Left kidney (tissue), 1 donor: ENCODE measurements at regions not wholly inside any gene's neighbourhood (a gene's known extent, or its start where the extent isn't known, plus 50 kb on each side); places are given as distances from the start of the nearest gene placed in this dataset.
"Not testable (repeated sequence)": the region's sequence is repeated elsewhere in the genome, so short reads cannot be mapped to it uniquely, and the experiment has no call there.

Experiments
- DNase-seq: peaks from one replicate; pipeline ENCODE4 v3.0.0-alpha.2; 2013

DNA sequence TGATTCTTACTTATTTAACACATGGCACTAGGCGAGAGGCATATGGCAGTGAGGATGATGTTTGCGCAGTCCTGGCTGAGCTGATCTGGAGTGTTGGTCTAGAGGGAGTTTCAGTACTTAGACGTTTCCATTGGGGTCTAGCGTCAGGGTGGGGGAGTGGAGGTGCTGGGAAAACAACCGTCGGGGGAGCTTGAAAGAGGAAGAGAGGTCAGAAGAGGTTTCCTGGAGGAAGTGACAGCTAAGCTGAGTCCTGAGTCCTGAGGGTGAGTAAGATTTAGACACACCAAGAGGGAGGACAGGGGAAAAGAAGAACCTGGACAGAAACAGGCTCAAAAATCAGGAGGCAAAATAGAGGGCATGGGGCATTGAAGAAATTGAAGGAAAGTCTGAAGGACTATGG lies 81.4 kb downstream of the ALOX5AP start:
- no peak for DNase-seq

DNA sequence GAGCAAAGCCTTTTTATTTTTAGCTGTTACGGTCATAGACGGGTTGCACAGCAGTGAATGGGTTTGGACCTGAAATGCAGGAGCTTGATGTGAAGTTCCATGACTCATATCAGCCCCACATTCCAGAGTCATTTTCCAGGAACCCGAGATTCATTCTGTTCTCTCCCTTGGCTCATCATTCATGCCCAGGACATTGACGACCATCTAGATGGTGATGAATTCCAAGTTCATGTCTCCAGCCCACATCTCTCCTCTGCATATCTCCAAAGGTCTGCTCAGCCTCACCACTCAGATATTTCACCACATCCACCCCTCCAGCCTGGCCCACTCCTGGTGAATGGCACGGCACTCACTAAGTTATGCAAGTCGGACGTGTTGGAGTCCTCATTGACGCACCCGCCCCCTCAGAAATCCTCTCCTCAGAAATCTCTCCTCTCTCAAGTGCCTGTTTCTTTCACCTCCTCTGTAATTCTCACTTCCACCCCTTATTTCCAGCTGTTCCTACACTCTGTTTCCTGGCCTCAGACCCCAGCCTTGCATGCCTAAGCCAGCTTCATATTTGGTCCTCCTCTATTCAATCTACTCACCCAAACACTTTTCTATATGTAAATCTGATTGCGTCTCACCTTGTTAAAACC lies 83.1 kb downstream of the ALOX5AP start:
- no peak for DNase-seq

DNA sequence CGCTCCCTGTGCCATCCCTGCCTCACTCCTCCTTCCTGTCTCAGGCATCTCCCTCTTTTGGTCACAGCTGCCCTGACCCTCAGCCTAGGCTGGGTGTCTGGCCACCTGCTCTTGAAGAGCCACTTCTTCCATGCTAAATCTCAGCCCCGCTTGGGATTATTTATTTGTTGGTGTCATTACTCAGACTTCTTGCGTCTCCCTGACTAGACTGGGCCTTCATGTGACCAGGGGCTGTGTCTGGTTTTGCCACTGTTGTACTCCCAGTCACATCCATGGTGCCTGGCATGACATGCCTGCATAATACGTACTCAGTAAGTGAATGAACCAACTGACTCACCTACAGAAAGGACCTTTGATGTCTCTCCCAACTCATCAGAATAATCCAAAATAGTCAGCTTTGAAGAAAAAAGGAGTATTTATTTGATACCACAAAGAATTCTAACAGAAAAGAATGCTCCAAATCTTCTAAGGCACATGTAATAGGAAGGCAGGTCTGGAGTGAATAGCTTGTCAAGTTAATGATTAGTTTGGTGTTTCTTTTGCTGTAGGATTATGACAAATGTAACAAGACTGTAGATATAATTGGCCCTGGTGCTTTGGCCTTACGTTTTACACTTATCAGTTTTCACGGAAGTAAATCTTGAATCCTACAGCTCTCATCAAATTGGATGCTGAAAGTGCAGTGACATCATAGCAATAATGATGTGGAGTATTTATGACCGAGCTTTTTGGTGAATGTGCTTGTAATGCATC lies 84.0 kb downstream of the ALOX5AP start:
- DNase-seq: no peak

DNA sequence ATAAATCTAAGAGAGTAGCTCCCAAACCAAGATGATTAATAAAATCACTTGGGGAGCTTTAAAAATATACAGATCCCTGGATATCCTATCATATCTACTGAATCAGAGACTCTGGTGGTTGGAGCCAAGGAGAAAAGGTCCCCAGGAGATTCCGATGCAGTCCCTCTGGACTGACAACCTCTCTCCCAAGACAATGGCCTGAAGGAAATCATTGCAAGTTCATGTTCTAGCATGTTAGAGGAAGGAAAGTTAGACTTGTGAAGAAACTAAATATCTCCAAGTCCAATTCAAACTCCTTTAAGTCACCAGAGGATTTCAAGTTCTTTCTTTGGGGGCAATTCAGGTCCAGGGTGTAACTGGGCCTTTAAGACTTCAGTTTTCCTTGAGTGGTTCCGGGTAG lies 84.7 kb upstream of the MEDAG start:
- no peak for DNase-seq

DNA sequence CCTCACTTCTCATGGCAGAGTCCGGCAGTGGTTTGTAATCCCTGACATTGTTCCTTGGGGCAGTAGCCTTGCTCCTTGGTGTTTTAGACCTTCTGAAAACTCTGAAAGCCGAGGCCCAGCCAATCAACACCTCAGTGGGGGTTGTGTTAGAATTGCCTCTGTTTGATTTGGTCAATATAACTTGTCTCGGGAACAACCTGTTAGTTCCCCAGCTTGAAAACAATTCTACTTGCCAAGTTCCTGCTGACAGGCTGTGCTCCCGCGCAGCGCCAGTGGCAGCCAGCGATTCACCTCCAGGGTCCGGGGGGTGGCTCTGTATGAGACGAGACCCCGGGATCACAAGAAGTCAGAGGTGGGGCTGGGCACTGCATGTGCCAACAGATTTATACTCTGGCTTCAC lies 81.4 kb upstream of the MEDAG start:
- no peak for DNase-seq

DNA sequence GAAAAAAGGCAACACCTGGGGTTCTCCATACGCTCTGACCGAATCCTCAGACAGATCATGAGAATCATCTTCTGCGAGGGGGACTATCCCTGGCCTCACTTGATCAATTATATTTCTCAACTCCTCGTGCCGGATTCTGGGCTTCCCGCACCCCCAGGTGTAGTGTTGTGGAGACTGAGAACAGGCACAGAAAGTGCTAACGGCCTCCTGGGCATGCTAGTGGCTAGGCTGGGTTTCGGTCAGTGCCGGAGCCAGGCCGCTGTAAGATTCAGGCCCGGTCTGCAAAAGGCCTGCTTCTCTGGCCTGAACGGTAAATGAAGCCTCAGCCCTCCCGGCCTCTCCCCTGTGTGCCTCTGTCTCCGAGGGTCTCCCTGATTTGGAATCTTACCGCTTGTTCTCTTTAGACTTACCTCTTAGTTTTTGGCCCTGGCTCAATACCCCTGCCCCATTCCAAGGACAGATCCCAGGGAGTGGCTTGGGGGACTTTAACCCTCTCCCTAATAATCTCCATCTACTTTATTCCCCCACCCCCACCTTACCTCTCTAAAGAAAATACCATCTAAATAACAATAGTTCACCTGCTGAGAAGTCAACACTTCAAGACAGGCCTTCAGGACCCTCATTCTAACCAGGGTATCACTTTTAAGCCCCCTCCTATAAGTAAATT lies 79.0 kb upstream of the MEDAG start:
- DNase-seq: no peak

DNA sequence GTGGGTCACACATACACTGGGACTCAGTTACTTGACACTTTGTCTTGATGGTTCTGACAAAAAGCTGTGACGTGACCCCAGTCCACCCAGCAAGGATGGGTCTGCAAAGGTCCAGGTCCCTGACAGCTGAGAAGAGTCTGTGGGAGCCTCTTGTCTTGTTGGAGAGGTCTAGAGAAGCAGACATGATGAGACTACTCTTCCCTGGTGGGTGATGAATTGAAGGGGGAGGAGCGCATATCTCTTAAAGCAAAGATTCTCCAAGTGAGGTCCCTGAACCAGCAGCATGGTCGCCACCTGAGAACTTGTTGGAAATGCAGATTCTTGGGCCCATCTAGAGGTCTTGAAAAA lies 78.5 kb upstream of the MEDAG start:
- DNase-seq: no peak

DNA sequence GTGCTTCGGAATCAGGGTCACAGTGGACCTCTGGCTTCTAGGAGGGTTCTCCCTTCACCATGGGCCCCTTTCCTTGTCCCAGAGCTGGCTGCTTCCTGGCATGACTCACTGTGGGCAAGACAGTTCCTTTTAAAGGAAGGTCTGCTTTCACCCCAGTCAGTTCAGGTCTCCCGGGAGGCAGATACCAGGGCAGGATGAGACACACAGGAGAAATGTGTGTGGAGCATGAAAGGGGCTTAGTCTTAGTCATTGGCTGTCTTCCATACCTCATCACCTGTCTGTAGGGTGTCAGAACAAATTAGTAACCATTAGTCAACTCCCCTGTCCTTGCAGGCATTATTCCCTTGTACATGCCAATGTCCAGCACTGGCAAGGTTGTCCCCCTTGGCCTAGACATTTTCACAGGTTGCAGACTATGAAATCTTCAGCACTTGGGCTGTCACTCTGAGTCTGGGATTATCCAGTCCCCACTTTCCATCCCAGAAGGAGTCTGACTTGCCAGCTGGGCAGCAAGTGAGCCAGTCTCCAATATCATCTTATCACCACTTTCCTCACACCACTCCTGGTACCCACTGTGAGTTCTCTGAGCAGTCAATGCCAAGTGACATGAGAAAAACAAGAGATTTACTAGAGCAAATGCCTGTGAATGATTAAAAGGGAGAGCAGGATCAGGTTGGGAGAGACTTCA lies 76.8 kb upstream of the MEDAG start:
- no peak for DNase-seq

DNA sequence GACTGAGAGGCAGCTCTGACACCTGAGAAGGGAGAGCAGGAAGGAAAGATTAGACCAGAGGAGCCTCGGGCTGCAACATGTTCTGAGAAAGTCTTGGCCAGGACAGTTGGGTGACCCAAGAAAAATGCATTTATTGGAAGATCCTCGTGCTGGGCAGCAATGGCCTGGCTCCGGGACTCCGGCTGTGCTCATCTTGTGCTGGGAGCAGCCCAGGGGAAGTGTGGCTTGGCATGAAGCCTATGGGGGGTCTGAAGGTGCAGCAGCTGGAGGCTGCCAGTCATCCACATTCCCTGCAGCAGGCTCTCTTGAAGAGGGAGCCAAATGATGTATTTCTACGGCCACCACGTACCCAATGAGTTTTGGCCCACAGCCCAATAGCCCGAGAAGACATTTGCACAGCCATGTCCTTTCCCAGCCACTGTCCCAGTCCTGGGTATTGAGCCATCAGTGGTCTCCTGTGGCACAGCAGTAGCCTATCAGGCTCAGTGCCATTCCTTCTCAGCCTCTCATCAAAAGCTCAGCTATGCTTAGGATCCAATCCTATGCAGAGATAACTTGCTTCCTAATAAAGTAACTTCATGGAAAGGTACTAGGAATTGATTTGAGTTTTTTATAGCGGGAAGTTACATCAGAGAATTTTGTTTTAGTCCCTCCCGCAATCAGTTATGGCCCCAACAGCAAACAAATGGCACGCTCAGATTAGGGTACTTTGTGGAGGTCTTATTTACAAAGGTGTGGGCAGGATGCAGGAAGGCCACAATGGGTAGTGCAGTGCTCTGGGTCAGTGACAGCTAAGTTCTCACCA lies 76.0 kb upstream of the MEDAG start:
- no peak for DNase-seq

DNA sequence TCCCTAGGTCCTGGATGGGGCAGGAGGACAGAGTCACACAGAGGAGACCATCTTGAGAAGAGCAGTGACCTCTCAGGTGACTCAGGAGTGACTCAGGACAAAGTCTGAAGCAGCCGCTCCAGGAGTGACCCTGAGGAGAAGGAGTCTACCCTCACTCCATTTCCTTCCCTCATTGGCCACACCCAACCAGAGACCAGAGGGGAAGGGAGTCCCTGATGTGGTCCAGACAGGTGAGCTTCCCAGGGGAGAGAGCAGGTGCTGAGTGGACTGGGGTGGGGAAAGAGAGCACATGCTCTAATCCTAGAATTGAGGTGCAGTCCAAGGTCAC lies 75.5 kb upstream of the MEDAG start:
- no peak for DNase-seq

DNA sequence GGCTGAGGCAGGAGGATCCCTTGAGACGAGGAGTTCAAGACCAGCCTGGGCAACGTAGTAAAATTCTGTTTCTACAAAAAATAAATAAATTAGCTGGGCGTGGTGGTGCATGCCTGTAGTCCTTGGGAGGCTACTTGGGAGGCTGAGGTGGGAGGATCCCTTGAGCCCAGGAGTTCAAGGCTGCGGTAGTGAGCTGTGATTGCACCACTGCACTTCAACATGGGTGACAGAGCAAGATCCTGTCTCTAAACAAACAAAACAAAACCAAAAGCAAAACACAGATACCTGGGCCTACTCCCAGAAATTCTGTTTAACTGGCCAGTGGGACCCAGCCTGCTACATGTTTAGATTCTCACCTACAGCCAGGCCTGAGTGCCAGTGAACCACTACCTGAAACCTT lies 74.6 kb upstream of the MEDAG start:
- no peak for DNase-seq

DNA sequence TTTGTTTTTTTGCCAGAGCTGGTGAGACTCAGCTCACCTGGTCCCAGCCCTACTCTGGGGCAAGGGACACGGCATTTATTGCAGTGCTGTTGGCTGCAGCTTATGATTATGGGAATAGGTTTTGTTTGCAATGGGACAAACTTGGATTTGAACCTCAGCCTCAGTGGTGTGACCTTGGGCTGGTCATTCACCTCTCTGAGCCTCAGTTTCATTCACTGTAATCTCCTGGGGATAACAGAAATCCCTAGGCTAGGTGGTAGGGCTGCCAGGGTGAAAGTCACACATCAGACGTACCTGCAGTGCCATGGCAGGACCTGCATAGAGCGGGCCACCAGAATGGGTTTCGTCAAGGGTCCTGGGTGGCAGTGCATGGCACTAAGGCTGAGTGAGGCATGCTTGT lies 73.7 kb upstream of the MEDAG start:
- no peak for DNase-seq

DNA sequence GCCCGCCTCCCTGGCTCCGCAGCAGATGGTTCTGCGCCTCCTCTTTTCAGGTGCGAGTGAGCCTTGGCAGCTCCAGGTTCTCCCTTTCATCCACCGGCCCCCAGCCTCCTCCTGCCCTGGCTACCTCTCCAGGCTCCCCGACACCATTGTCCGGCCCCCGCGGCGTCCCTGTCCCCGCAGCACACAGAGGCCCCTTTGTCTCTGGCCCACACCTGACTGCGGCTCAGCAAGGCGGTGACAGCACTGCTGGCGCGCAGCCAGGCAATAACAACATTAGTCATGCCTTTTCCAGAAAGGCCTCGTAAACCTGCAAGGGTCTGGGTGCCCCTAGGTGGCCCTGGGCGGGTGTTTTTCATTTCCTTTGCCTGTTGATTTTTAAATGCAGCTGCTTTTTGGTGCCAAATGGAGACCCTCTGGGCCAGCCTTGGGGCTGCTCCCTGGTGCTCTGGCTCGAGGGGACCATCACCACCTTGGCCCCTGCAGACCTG lies 73.2 kb upstream of the MEDAG start:
- DNase-seq: peak; percentile 87

DNA sequence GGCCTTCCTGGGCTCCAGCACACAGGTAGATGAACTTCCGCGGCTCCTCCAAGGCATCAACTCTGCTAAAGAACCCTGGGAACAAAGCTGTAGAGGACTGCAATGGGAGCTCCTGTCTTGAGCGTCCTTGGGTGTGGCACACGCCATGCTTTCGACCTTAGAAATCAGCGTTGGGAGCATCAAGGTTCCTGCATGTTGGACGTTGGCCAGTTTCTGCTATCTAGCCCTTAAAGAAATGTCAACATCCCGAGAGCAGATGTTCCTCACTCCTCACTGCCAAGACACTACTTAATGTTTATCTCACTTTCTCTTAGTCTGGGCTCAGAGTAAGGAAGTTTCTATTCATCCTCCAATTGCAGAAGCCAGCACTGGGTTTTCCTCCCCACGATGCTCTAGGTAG lies 70.6 kb upstream of the MEDAG start:
- DNase-seq: no peak

DNA sequence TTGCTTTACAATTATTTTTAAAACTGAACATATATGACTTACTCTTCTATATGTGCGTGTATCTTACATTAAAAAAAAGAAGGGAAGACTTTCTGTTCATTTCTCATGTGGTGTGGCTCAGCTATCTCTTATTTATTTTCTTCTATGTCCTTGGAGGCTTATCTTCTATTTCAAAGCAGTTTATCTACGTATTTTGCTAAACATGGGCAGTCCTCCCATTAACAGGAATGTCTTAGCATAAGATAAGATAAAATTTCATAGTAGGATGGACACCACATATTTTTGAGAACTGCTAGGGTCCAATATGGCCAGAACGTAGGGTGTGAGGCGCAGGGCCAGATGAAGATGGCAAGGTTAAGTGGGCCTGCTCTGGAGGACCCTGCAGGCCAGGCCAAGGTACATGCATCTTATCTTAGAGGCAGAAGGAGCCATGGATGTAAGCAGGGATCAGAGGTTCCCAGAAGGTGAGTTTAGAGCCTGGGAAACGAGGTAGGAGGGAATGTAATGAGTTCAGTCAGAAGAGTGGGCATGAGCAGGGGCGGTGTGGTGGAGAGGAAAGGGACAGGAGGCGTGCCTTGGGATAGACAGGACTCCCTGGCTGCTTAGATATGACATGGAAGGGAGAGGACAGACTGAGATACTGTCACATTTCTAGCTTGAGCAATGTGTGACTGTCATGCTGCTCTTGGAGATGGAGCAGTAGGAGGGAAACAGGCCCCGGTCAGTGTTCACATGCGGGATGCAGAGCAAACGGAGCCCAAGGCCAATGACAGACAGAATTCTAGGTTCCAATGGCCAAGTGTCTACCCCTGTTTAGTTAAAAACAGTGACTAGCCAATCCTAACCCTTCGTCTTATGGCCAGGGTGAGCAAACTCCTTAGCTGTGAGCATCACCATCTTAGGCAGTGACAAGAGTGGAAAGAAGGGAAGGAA lies 68.6 kb upstream of the MEDAG start:
- DNase-seq: no peak

DNA sequence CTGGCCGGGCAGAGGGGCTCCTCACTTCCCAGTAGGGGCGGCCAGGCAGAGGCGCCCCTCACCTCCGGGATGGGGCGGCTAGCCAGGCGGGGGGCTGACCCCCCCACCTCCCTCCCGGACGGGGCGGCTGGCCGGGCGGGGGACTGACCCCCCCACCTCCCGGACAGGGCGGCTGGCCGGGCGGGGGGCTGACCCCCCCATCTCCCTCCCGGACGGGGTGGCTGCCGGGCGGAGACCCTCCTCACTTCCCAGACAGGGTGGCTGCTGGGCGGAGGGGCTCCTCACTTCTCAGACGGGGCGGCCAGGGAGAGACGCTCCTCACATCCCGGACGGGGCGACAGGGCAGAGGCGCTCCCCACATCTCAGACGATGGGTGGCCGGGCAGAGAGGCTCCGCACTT lies 66.4 kb upstream of the MEDAG start:
- DNase-seq: not testable (repeated sequence)

DNA sequence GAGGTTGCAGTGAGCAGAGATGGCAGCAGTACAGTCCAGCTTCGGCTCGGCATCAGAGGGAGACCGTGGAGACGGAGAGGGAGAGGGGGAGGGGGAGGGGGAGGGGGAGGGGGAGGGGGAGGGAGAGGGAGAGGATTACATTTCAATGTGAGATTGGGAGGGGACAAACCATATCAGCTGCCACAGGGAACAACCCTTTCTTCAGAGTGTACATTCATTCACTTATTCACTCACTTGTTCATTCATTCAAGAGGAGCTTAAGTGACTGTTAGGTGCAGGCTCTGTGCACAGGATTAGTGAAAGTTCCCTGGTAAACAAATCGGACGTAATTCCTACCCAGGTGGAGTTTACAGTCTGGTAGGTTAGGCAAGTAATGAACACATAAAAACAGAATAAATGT lies 65.6 kb upstream of the MEDAG start:
- no peak for DNase-seq

DNA sequence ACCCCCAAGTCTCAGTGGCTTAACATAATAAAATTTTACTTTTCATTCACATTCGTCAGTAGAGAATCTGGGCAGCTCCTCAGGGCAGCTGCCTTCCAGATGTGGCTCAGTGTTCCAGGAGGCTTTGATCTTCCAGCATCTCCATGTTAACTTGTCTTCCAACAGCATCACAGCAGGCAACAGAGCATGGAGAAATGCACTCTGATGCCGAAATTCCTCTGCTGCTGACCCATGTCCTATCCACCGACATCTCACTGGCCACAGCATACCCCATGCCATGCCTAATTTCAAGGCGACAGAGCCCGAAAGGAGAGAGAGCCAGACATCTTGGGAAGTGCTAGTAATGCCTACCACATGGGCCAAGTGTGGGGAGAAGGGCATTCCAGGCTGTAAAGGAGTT lies 64.9 kb upstream of the MEDAG start:
- DNase-seq: no peak

DNA sequence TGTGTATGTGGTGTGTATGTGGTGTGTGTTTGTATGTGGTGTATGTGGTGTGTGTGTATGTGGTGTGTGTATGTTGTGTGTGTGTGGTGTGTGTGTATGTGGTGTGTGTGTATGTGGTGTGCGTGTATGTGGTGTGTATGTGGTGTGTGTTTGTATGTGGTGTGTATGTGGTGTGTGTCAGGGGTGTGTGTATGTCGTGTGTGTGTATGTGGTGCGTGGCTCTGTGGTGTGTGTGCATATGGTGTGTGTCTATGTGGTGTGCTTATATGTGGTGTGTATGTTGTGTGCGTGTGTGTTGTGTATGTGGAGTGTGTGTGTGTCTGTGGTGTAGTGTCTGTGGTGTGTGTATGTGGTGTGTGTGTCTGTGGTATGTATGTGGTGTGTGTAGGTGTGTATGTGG lies 62.5 kb upstream of the MEDAG start:
- no peak for DNase-seq

DNA sequence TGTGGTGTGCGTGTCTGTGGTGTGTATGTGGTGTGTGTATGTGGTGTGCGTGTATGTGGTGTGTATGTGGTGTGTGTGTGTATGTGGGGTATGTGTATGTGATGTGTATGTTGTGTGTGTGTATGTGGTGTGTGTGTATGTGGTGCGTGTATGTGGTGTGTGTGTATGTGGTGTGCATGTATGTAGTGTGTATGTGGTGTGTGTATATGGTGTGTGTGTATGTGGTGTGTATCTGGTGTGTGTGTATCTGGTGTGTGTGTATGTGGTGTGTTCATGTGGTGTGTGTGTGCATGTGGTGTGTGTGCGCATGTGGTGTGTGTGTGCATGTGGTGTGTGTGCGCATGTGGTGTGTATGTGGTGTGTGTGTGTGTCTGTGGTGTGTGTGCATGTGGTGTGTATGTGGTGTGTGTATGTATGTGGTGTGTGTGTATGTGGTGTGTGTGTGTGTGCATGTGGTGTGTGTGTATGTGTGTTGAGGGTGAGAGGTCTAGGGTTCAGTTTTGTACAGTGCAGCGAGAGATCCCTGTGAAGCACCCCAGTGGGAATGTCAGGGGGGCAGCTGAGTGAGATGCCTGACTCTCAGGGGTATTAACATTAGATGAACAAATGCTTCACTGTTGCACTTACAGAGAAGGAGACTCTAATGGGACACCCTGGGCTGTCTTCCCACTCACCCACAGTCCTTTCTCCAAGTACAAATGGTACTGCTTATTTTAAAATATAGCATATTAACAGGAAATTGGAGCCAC lies 61.3 kb upstream of the MEDAG start:
- no peak for DNase-seq
